Epithelial cell of proximal tubule (primary cell): ENCODE measurements at regions not wholly inside any gene's neighbourhood (a gene's known extent, or its start where the extent isn't known, plus 50 kb on each side); places are given as distances from the start of the nearest gene placed in this dataset.
"Not testable (repeated sequence)": the region's sequence is repeated elsewhere in the genome, so short reads cannot be mapped to it uniquely, and the experiment has no call there.

Experiments used
- DNase-seq: peaks from one replicate; pipeline ENCODE4 v3.0.0-alpha.2; 2011; ENCODE audit warnings: low read depth
- H3K4me3 ChIP-seq: 2 replicates; pipeline ENCODE4 v1.5.1; 2011; ENCODE audit warnings: low read depth, mild to moderate bottlenecking, low read length
- CTCF ChIP-seq: conservative IDR thresholded peaks from 2 replicates; pipeline ENCODE4 v1.5.1; 2012; ENCODE audit warnings: low read depth, mild to moderate bottlenecking, low read length

GRCh38 chr7:12923971-12924370, 236.5 kb downstream of the ARL4A start:
- no peak for TF ChIP-seq CTCF
- peak; percentile 81 for DNase-seq
- no peak overlapping the region for H3K4me3 ChIP-seq

GRCh38 chr7:12926206-12926605, 238.8 kb downstream of the ARL4A start:
- H3K4me3 ChIP-seq = no peak overlapping the region
- TF ChIP-seq CTCF = no peak
- DNase-seq = no peak

GRCh38 chr7:12927635-12928434, 240.4 kb downstream of the ARL4A start:
- TF ChIP-seq CTCF = no peak
- no peak overlapping the region for H3K4me3 ChIP-seq
- no peak for DNase-seq

- TF ChIP-seq CTCF = no peak
- no peak for DNase-seq
- H3K4me3 ChIP-seq = no peak overlapping the region
Measured at GRCh38 chr7:12929476-12930140, 242.2 kb downstream of the ARL4A start.

- no peak overlapping the region for H3K4me3 ChIP-seq
- no peak for TF ChIP-seq CTCF
- no peak for DNase-seq
Measured at GRCh38 chr7:12930534-12930933, 243.1 kb downstream of the ARL4A start.

GRCh38 chr7:12931465-12931864, 244.0 kb downstream of the ARL4A start:
- DNase-seq = not testable (repeated sequence)

GRCh38 chr7:12939694-12940093, 252.3 kb downstream of the ARL4A start:
- TF ChIP-seq CTCF = no peak
- H3K4me3 ChIP-seq = no peak overlapping the region
- DNase-seq = no peak

More at GRCh38 chr7:12931465-12931864, 244.0 kb downstream of the ARL4A start:
- H3K4me3 ChIP-seq = not testable (repeated sequence)
